Prostate gland (tissue), 2 donors: ENCODE measurements at regions not wholly inside any gene's neighbourhood (a gene's known extent, or its start where the extent isn't known, plus 50 kb on each side); places are given as distances from the start of the nearest gene placed in this dataset.

Experiments used
- POLR2AphosphoS5 ChIP-seq: sonication (generic); formaldehyde crosslinking; IDR thresholded peaks from one replicate; pipeline ENCODE4 v1.6.1; 2017; ENCODE audit warnings: antibody characterized with exemption
- TF ChIP-seq, protein P1 (sequence below), 4 experiments: fragments of 200-600 bp in 2 of 4; fragments of 450-650 bp in 2 of 4; sonication (generic) in 2 of 4; IDR thresholded peaks; 1 replicate in 3 of 4; 2 replicates in 1 of 4; pipeline ENCODE4 v1.5.1; 2016 to 2019; ENCODE audit warnings: antibody characterized with exemption in 4 of 4, mild to moderate bottlenecking in 2 of 4, moderate library complexity in 2 of 4

DNA sequence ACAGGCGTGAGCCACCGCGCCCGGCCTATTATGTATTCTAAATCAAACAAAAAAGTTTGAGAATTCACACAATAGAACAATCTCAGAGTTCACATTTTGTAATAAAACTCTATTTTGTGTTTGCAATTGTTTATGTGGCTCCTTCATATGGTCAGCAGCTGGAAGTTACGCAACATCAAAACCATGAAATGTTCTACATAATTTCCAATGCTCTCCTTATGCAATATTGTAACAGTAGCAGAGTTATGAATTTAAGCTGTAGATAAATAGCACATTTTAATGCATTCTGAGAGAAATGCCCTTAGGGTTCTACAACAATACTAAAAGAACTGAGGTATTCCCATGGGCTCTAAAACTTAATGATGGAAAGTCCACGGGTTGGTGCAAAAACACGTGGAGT is 62.3 kb upstream of the COL11A1 start:
- TF ChIP-seq, protein P1, sequence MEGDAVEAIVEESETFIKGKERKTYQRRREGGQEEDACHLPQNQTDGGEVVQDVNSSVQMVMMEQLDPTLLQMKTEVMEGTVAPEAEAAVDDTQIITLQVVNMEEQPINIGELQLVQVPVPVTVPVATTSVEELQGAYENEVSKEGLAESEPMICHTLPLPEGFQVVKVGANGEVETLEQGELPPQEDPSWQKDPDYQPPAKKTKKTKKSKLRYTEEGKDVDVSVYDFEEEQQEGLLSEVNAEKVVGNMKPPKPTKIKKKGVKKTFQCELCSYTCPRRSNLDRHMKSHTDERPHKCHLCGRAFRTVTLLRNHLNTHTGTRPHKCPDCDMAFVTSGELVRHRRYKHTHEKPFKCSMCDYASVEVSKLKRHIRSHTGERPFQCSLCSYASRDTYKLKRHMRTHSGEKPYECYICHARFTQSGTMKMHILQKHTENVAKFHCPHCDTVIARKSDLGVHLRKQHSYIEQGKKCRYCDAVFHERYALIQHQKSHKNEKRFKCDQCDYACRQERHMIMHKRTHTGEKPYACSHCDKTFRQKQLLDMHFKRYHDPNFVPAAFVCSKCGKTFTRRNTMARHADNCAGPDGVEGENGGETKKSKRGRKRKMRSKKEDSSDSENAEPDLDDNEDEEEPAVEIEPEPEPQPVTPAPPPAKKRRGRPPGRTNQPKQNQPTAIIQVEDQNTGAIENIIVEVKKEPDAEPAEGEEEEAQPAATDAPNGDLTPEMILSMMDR (IDR thresholded peaks at IDR 0.05): no peak
- TF ChIP-seq POLR2AphosphoS5: no peak
